LHCN-M2 (cell line): ENCODE measurements at regions not wholly inside any gene's neighbourhood (a gene's known extent, or its start where the extent isn't known, plus 50 kb on each side); places are given as distances from the start of the nearest gene placed in this dataset.
"Not testable (repeated sequence)": the region's sequence is repeated elsewhere in the genome, so short reads cannot be mapped to it uniquely, and the experiment has no call there.

Experiments used
- DNase-seq: peaks from one replicate; pipeline ENCODE4 v3.0.0-alpha.2; 2012; ENCODE audit warnings: low read depth

GRCh38 chr6:135605278-135605790 lies 107.8 kb upstream of the AHI1 start:
- DNase-seq, result no peak

GRCh38 chr6:135606392-135606791 lies 108.9 kb upstream of the AHI1 start:
- no peak for DNase-seq

- no peak for DNase-seq
Measured at GRCh38 chr6:135608031-135608430, 110.5 kb upstream of the AHI1 start.

GRCh38 chr6:135610192-135610591 lies 112.7 kb upstream of the AHI1 start:
- DNase-seq, result not testable (repeated sequence)

GRCh38 chr6:135616655-135617054 lies 119.1 kb upstream of the AHI1 start:
- no peak for DNase-seq

GRCh38 chr6:135617222-135617621 lies 119.7 kb upstream of the AHI1 start:
- DNase-seq, result no peak

GRCh38 chr6:135622081-135622480 lies 124.5 kb upstream of the AHI1 start:
- DNase-seq, result no peak

GRCh38 chr6:135623979-135624378 lies 126.4 kb upstream of the AHI1 start:
- DNase-seq, result no peak

- DNase-seq, result peak; percentile 77
Measured at GRCh38 chr6:135624402-135625295, 127.1 kb upstream of the AHI1 start.

- not testable (repeated sequence) for DNase-seq
Measured at GRCh38 chr6:135626001-135626400, 128.5 kb upstream of the AHI1 start.

- DNase-seq, result no peak
Measured at GRCh38 chr6:135627092-135627715, 129.7 kb upstream of the AHI1 start.

GRCh38 chr6:135630789-135631376 lies 133.3 kb upstream of the AHI1 start:
- DNase-seq, result peak; percentile 43

GRCh38 chr6:135631821-135632220 lies 134.3 kb upstream of the AHI1 start:
- peak; percentile 49 for DNase-seq

GRCh38 chr6:135633573-135633972 lies 136.0 kb upstream of the AHI1 start:
- no peak for DNase-seq

- no peak for DNase-seq
Measured at GRCh38 chr6:135637701-135638100, 140.2 kb upstream of the AHI1 start.

- no peak for DNase-seq
Measured at GRCh38 chr6:135638108-135638507, 140.6 kb upstream of the AHI1 start.

GRCh38 chr6:135640048-135640447 lies 142.5 kb upstream of the AHI1 start:
- no peak for DNase-seq

- DNase-seq, result no peak
Measured at GRCh38 chr6:135640449-135641111, 143.0 kb upstream of the AHI1 start.

- no peak for DNase-seq
Measured at GRCh38 chr6:135642912-135643311, 145.4 kb upstream of the AHI1 start.

GRCh38 chr6:135644394-135644793 lies 146.9 kb upstream of the AHI1 start:
- DNase-seq, result no peak

GRCh38 chr6:135647521-135647920 lies 150.0 kb upstream of the AHI1 start:
- DNase-seq, result no peak
